ENCODE measurements at regions not wholly inside any gene's neighbourhood (a gene's known extent, or its start where the extent isn't known, plus 50 kb on each side); places are given as distances from the start of the nearest gene placed in this dataset.

DNA sequence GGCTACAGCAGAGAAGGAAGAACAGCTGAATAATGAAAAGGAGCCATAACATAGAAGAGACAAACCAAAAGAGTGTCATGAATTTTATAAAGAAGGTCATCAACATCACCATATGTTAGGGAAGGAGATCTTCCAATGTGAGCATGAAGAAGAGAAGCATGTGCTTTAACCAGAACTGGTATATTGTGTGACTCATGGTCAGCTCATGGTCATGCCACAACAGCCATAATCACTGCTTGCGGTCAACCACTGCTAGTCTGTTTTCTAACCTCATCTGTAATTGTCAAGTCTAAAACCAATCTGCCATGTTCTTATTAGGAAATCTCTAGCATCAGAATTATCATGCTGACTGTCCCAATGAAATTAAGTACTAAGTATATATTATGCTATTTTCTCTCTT is 204.1 kb upstream of the VRK2 start:
- intact Hi-C loops (cut with micrococcal nuclease) (no loop called here), dilution Hi-C loops (cut with MboI; ENCODE audit: extremely low pct_ligation_motif_present, low sequenced_read_pairs) (no loop called here)
- H3K9ac ChIP-seq (replicated peaks; ENCODE audit: extremely low read depth, insufficient read depth, low read length): no peak overlapping the region
- no peaks in the 10 kb centered on the region for H3K4me1 ChIP-seq (ENCODE audit: control insufficient read depth, extremely low read depth, insufficient read depth, low read length)
- peaks cover 2% of the 10 kb centered on the region in 2 experiments for H3K27me3 ChIP-seq (ENCODE audit: control insufficient read depth in 2 of 2, insufficient read depth in 2 of 2, low read length in 2 of 2)
- FAIRE-seq (no peak), DNase-seq (ENCODE audit: low read depth, low spot score) (no peak)
- CTCF ChIA-PET: no interaction called here
- no peaks in the 10 kb centered on the region for H4K20me1 ChIP-seq (replicated peaks; ENCODE audit: control insufficient read depth, extremely low read depth, insufficient read depth, low read length)
- H3K79me2 ChIP-seq (ENCODE audit: control insufficient read depth, insufficient read depth, low read length): no peaks in the 10 kb centered on the region
- H3K36me3 ChIP-seq (ENCODE audit: control insufficient read depth in 2 of 2, extremely low read depth in 1 of 2, insufficient read depth in 2 of 2, low read length in 2 of 2): no peaks in the 10 kb centered on the region
- no peaks in the 10 kb centered on the region for H3K9me3 ChIP-seq (replicated peaks; ENCODE audit: control insufficient read depth, insufficient read depth, low read length)
- TF ChIP-seq, protein P1, sequence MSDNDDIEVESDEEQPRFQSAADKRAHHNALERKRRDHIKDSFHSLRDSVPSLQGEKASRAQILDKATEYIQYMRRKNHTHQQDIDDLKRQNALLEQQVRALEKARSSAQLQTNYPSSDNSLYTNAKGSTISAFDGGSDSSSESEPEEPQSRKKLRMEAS (IDR thresholded peaks at IDR 0.05; ENCODE audit: insufficient read depth, insufficient read length): no peak
- TF ChIP-seq, protein P2, sequence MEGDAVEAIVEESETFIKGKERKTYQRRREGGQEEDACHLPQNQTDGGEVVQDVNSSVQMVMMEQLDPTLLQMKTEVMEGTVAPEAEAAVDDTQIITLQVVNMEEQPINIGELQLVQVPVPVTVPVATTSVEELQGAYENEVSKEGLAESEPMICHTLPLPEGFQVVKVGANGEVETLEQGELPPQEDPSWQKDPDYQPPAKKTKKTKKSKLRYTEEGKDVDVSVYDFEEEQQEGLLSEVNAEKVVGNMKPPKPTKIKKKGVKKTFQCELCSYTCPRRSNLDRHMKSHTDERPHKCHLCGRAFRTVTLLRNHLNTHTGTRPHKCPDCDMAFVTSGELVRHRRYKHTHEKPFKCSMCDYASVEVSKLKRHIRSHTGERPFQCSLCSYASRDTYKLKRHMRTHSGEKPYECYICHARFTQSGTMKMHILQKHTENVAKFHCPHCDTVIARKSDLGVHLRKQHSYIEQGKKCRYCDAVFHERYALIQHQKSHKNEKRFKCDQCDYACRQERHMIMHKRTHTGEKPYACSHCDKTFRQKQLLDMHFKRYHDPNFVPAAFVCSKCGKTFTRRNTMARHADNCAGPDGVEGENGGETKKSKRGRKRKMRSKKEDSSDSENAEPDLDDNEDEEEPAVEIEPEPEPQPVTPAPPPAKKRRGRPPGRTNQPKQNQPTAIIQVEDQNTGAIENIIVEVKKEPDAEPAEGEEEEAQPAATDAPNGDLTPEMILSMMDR (IDR thresholded peaks at IDR 0.05; ENCODE audit: extremely low read depth in 1 of 2, insufficient read depth in 1 of 2, low read depth in 1 of 2, low read length in 2 of 2): no peak
- TF ChIP-seq FOS (IDR thresholded peaks at IDR 0.05; ENCODE audit: borderline replicate concordance, insufficient read depth, low read length): no peak
- TF ChIP-seq JUN (IDR thresholded peaks at IDR 0.05; ENCODE audit: borderline replicate concordance, insufficient read depth, insufficient read length, low read depth): no peak
- no peak for TF ChIP-seq POLR2AphosphoS5 (IDR thresholded peaks at IDR 0.05; ENCODE audit: insufficient read depth, low read depth, low read length)
- TF ChIP-seq EZH2 (IDR thresholded peaks at IDR 0.05; ENCODE audit: borderline replicate concordance, low read depth, low read length, severe bottlenecking): no peak
- no peak for TF ChIP-seq GATA2 (IDR thresholded peaks at IDR 0.05; ENCODE audit: insufficient read depth, insufficient read length, low read depth, low read length)
- no peak for TF ChIP-seq MYC (IDR thresholded peaks at IDR 0.05; ENCODE audit: low read depth, low read length)
- no peak for TF ChIP-seq POLR2A (IDR thresholded peaks at IDR 0.05; ENCODE audit: low read depth, low read length)
- H3K9me1 ChIP-seq (replicated peaks; ENCODE audit: control insufficient read depth, extremely low read depth, insufficient read depth, low read length): no peaks in the 10 kb centered on the region
- H3K4me3 ChIP-seq (replicated peaks in 1 of 3; ENCODE audit: insufficient read depth in 1 of 3, low read depth in 1 of 3, low read length in 3 of 3): no peak overlapping the region
- POLR2A ChIA-PET: no interaction called here
- H2AFZ ChIP-seq (ENCODE audit: low read depth, low read length): no peak overlapping the region
- no TSS peak for BruUV-seq (replicated peaks)
- no peak overlapping the region for H3K27ac ChIP-seq (ENCODE audit: insufficient read depth, low read depth, low read length)
- no peak overlapping the region for H3K4me2 ChIP-seq (ENCODE audit: insufficient read depth, low read length)

Measured in endothelial cell of umbilical vein (primary cell).